ENCODE measurements at regions not wholly inside any gene's neighbourhood (a gene's known extent, or its start where the extent isn't known, plus 50 kb on each side); places are given as distances from the start of the nearest gene placed in this dataset.

DNA sequence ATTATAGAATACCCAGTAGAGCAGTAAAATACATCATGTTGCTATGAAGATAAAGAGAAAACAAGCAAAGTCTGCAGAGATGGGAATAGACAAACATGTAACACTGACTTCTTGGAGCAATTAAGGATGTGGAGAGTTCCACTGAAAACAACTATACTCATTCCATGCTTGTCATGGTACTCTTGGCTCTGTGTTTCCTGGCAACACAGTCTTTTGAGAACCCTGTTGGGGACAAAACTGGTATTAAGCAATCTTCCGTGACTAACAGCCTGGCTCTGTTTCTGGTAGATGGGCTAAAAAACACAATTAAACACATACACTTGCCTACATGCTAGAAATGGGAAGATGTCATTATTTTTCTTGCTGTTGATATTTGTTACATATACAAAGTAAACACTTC, 1212.3 kb upstream of the GBE1 start:
- TF ChIP-seq, protein P1, sequence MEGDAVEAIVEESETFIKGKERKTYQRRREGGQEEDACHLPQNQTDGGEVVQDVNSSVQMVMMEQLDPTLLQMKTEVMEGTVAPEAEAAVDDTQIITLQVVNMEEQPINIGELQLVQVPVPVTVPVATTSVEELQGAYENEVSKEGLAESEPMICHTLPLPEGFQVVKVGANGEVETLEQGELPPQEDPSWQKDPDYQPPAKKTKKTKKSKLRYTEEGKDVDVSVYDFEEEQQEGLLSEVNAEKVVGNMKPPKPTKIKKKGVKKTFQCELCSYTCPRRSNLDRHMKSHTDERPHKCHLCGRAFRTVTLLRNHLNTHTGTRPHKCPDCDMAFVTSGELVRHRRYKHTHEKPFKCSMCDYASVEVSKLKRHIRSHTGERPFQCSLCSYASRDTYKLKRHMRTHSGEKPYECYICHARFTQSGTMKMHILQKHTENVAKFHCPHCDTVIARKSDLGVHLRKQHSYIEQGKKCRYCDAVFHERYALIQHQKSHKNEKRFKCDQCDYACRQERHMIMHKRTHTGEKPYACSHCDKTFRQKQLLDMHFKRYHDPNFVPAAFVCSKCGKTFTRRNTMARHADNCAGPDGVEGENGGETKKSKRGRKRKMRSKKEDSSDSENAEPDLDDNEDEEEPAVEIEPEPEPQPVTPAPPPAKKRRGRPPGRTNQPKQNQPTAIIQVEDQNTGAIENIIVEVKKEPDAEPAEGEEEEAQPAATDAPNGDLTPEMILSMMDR (IDR thresholded peaks at IDR 0.05 in 4 of 5, conservative IDR thresholded peaks at IDR 0.05 in 1 of 5), result no peak
- TF ChIP-seq POLR2A (IDR thresholded peaks at IDR 0.05), result no peak
